ENCODE measurements at regions not wholly inside any gene's neighbourhood (a gene's known extent, or its start where the extent isn't known, plus 50 kb on each side); places are given as distances from the start of the nearest gene placed in this dataset.

DNA sequence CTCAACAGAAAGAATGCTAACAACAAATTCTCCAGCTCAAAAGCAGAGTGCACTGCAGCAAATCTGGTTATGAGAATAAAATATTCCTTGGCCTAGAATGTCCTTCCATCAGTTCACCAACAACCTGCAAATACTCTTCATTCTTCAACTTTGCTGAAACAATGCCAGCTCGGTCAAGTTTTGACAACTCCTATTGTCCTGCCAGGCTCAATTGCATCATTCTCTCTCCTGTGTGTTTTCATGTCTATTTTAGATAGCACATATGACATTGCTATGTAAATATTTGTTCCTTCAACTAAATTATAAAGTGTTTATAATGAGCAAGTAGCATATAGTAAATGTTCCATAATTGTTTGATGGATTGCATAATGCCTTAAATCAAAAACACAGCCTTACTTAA lies 463.8 kb downstream of the TLE1 start:
- Histone ChIP-seq H3K4me3 (no peak overlapping the region), H3K9me3 (no peaks in the 10 kb centered on the region), H3K27me3 (no peaks in the 10 kb centered on the region), H3K4me1 (no peaks in the 10 kb centered on the region), H3K27ac (no peak overlapping the region), H3K36me3 (no peaks in the 10 kb centered on the region)
- 70 to 80% (median 74%) methylated on average over 1 of the region's 1 CpG for WGBS, 4 donors
- intact Hi-C loops (cut with DNase I), result no loop called here
- no peak for TF ChIP-seq CTCF (IDR thresholded peaks at IDR 0.05)
- no peak for TF ChIP-seq POLR2A (IDR thresholded peaks at IDR 0.05)
- DNase-seq (no peak), ATAC-seq (no peak)

DNA sequence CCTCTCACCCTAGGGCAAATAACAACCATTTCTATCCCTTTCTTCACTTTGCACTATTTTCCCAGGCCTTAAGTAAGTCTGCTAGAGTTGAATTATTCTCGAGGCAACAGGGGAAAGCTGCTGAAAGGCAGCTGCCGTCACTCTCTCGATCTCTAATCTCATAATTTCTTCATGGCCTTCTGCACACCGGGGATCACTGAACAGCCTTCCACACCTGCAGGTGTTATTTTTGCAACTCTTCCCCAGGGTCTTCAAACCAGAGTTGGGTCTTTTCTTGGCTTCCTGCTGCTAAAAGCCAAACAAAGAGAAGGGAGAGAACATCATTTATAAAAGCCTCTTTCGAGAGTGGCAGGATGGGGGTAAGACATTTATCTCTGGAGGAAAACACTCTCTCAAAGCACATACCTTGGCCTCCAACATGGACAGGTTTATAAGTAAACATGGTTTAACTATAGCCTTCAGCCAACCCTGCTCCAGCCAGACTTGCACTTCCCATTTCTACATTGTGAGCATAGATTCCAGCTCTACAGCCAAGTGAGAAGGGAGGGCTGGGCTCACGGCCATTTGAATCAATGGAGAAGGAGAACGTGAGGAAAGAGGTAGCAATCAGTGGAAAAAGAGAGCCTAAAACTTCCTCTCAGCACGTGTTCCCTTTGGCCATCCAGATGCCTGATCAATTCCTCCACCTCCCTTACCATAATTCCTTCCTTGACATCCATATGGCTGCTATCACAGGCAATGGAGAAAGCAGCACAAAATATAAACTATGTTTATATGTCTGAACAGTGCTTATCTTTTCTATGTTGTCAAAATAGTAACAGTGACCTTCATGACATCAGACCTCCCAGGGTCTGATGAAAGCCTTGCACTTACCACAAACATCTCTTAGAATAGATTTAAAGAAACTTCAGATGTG lies 464.9 kb downstream of the TLE1 start:
- H3K4me1 ChIP-seq, result no peaks in the 10 kb centered on the region
- DNase-seq (no peak), ATAC-seq (no peak)
- no peaks in the 10 kb centered on the region for H3K27me3 ChIP-seq
- no peak for TF ChIP-seq POLR2A (IDR thresholded peaks at IDR 0.05)
- no peaks in the 10 kb centered on the region for H3K9me3 ChIP-seq
- no peaks in the 10 kb centered on the region for H3K36me3 ChIP-seq
- 13 to 29% (median 27%) methylated on average over 8 of the region's 8 CpGs for WGBS, 4 donors
- H3K27ac ChIP-seq, result no peak overlapping the region
- intact Hi-C loops (cut with DNase I), result no loop called here
- H3K4me3 ChIP-seq, result no peak overlapping the region

GRCh38 chr9:81214975-81215374 lies 474.4 kb downstream of the TLE1 start:
- TF ChIP-seq POLR2A (IDR thresholded peaks at IDR 0.05) (no peak), CTCF (IDR thresholded peaks at IDR 0.05) (no peak)
- ATAC-seq (no peak), DNase-seq (no peak)
- Histone ChIP-seq H3K27ac (no peak overlapping the region), H3K4me1 (no peaks in the 10 kb centered on the region), H3K27me3 (no peaks in the 10 kb centered on the region), H3K36me3 (no peaks in the 10 kb centered on the region), H3K4me3 (no peak overlapping the region), H3K9me3 (peaks cover 0 to 7% (median 0%) of the 10 kb centered on the region in 12 donors)
- intact Hi-C loops (cut with DNase I), result no loop called here
- WGBS, 4 donors, result 84 to 97% (median 93%) methylated on average over 1 of the region's 1 CpG

DNA sequence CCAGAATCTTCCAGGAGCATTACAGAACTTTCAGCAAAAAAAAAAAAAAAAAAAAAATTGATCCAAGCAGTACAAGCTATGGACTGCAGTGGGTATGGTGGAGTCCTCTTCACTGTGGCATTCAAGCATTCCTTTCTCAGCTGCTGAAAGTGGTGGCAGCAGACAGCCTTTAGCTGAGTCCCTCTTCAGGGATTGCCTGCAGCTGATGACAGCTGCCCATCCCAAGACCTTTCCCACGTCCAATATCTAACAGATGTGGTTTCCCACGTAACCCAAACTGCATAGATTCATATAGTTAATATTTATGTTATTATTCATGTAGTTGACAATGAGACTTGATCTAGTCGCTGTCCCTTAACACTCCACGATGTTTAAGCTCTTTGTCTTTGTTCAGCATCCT lies 475.9 kb downstream of the TLE1 start:
- DNase-seq (no peak), ATAC-seq (no peak)
- Histone ChIP-seq H3K27ac (no peak overlapping the region), H3K36me3 (no peaks in the 10 kb centered on the region), H3K27me3 (no peaks in the 10 kb centered on the region), H3K4me3 (no peak overlapping the region), H3K4me1 (no peaks in the 10 kb centered on the region), H3K9me3 (peaks cover 0 to 7% (median 0%) of the 10 kb centered on the region in 12 donors)
- intact Hi-C loops (cut with DNase I), result no loop called here
- 67 to 76% (median 69%) methylated on average over 4 of the region's 4 CpGs for WGBS, 4 donors
- TF ChIP-seq POLR2A (IDR thresholded peaks at IDR 0.05), result no peak
- no peak for TF ChIP-seq CTCF (IDR thresholded peaks at IDR 0.05)
